ENCODE measurements at regions not wholly inside any gene's neighbourhood (a gene's known extent, or its start where the extent isn't known, plus 50 kb on each side); places are given as distances from the start of the nearest gene placed in this dataset.

GRCh38 chr3:177345049-177345972 is 148.0 kb upstream of the TBL1XR1 start:
- peak overlapping the region; percentile 79 for H4K8ac ChIP-seq (ENCODE audit: low read depth, low read length)

GRCh38 chr3:177345973-177346503 is 148.8 kb upstream of the TBL1XR1 start:
- no peak for DNase-seq
- H3K27me3 ChIP-seq (ENCODE audit: insufficient read depth, low read length), result no peaks in the 10 kb centered on the region
- H3K36me3 ChIP-seq (ENCODE audit: control insufficient read depth in 1 of 2, insufficient read depth in 2 of 2, low read length in 2 of 2), result no peaks in the 10 kb centered on the region

More at GRCh38 chr3:177345049-177345972, 148.0 kb upstream of the TBL1XR1 start:
- peaks cover 9% of the 10 kb centered on the region for H3K79me1 ChIP-seq (ENCODE audit: low read length)
- no peak overlapping the region for H4K12ac ChIP-seq (ENCODE audit: low read depth, low read length)
- peak overlapping the region; percentile 87 for H3K27ac ChIP-seq (ENCODE audit: low read depth, low read length)
- H2BK5ac ChIP-seq (ENCODE audit: low read depth, low read length, poor library complexity), result peak overlapping the region; percentile 86
- no peak overlapping the region for H3K4me3 ChIP-seq (ENCODE audit: low read depth, low read length)
- peak overlapping the region; percentile 53 for H3K18ac ChIP-seq (ENCODE audit: low read length)
- peak overlapping the region; percentile 90 for H2BK12ac ChIP-seq (ENCODE audit: low read length)
- H3K9me3 ChIP-seq (ENCODE audit: insufficient read depth, low read depth, low read length), result no peaks in the 10 kb centered on the region
- peak overlapping the region; percentile 70 for H4K91ac ChIP-seq (ENCODE audit: low read depth, low read length)
- peak overlapping the region; percentile 42 for H3K4me2 ChIP-seq (ENCODE audit: low read length)
- peaks cover 2 to 5% of the 10 kb centered on the region in 2 experiments for H3K4me1 ChIP-seq (ENCODE audit: control insufficient read depth in 1 of 2, insufficient read depth in 2 of 2, low read length in 2 of 2)
- H2AFZ ChIP-seq (ENCODE audit: insufficient read depth, low read length, poor library complexity), result peak overlapping the region; percentile 52
- H3K9ac ChIP-seq (ENCODE audit: low read length), result no peak overlapping the region
- no peak overlapping the region for H2AK5ac ChIP-seq (ENCODE audit: low read length)
- H3K27me3 ChIP-seq (ENCODE audit: insufficient read depth, low read length), result no peaks in the 10 kb centered on the region
- no peaks in the 10 kb centered on the region for H3K36me3 ChIP-seq (ENCODE audit: control insufficient read depth in 1 of 2, insufficient read depth in 2 of 2, low read length in 2 of 2)
- H3K14ac ChIP-seq (ENCODE audit: low read length), result peak overlapping the region; percentile 43
- no peaks in the 10 kb centered on the region for H3K79me2 ChIP-seq (ENCODE audit: control insufficient read depth, insufficient read depth, low read length, poor library complexity)
- H2BK120ac ChIP-seq (ENCODE audit: insufficient read depth, low read length, poor library complexity), result peak overlapping the region; percentile 71
- DNase-seq, result peak; percentile 85 to 92
- H3K4ac ChIP-seq (ENCODE audit: low read depth, low read length), result no peak overlapping the region
- H3K23ac ChIP-seq (ENCODE audit: low read length), result no peak overlapping the region
- WGBS (ENCODE audit: extremely low coverage, insufficient coverage, insufficient read length), result no CpG with 5 or more reads among the region's 12 CpGs

GRCh38 chr3:177346878-177347277 is 149.6 kb upstream of the TBL1XR1 start:
- H4K12ac ChIP-seq (ENCODE audit: low read depth, low read length), result no peak overlapping the region
- no peak overlapping the region for H3K4me3 ChIP-seq (ENCODE audit: low read depth, low read length)
- H2BK120ac ChIP-seq (ENCODE audit: insufficient read depth, low read length, poor library complexity), result peak overlapping the region; percentile 58
- peaks cover 9% of the 10 kb centered on the region for H3K79me1 ChIP-seq (ENCODE audit: low read length)
- H3K79me2 ChIP-seq (ENCODE audit: control insufficient read depth, insufficient read depth, low read length, poor library complexity), result no peaks in the 10 kb centered on the region
- H3K18ac ChIP-seq (ENCODE audit: low read length), result no peak overlapping the region
- peak overlapping the region; percentile 34 for H2BK5ac ChIP-seq (ENCODE audit: low read depth, low read length, poor library complexity)
- no peak overlapping the region for H3K4me2 ChIP-seq (ENCODE audit: low read length)
- H3K14ac ChIP-seq (ENCODE audit: low read length), result peak overlapping the region; percentile 84
- peak overlapping the region; percentile 96 for H2AK5ac ChIP-seq (ENCODE audit: low read length)
- no peak overlapping the region for H4K8ac ChIP-seq (ENCODE audit: low read depth, low read length)
- H3K27me3 ChIP-seq (ENCODE audit: insufficient read depth, low read length), result no peaks in the 10 kb centered on the region
- H3K9ac ChIP-seq (ENCODE audit: low read length), result no peak overlapping the region
- peaks cover 2 to 3% of the 10 kb centered on the region in 2 experiments for H3K4me1 ChIP-seq (ENCODE audit: control insufficient read depth in 1 of 2, insufficient read depth in 2 of 2, low read length in 2 of 2)
- peak overlapping the region; percentile 21 for H4K91ac ChIP-seq (ENCODE audit: low read depth, low read length)
- DNase-seq, result peak in 1 of 2 donors; percentile 13
- no peak overlapping the region for H3K27ac ChIP-seq (ENCODE audit: low read depth, low read length)
- H3K36me3 ChIP-seq (ENCODE audit: control insufficient read depth in 1 of 2, insufficient read depth in 2 of 2, low read length in 2 of 2), result no peaks in the 10 kb centered on the region
- peak overlapping the region; percentile 99 for H2BK12ac ChIP-seq (ENCODE audit: low read length)
- H3K4ac ChIP-seq (ENCODE audit: low read depth, low read length), result peak overlapping the region; percentile 82
- no peak overlapping the region for H3K23ac ChIP-seq (ENCODE audit: low read length)
- no peaks in the 10 kb centered on the region for H3K9me3 ChIP-seq (ENCODE audit: insufficient read depth, low read depth, low read length)
- no peak overlapping the region for H2AFZ ChIP-seq (ENCODE audit: insufficient read depth, low read length, poor library complexity)

More at GRCh38 chr3:177345973-177346503, 148.8 kb upstream of the TBL1XR1 start:
- no peak overlapping the region for H3K4me2 ChIP-seq (ENCODE audit: low read length)
- H4K8ac ChIP-seq (ENCODE audit: low read depth, low read length), result no peak overlapping the region
- H3K18ac ChIP-seq (ENCODE audit: low read length), result no peak overlapping the region
- H3K23ac ChIP-seq (ENCODE audit: low read length), result no peak overlapping the region
- no peak overlapping the region for H4K91ac ChIP-seq (ENCODE audit: low read depth, low read length)
- H3K4me1 ChIP-seq (ENCODE audit: control insufficient read depth in 1 of 2, insufficient read depth in 2 of 2, low read length in 2 of 2), result peaks cover 2 to 3% of the 10 kb centered on the region in 2 experiments
- no peaks in the 10 kb centered on the region for H3K79me2 ChIP-seq (ENCODE audit: control insufficient read depth, insufficient read depth, low read length, poor library complexity)
- no peaks in the 10 kb centered on the region for H3K9me3 ChIP-seq (ENCODE audit: insufficient read depth, low read depth, low read length)
- H3K9ac ChIP-seq (ENCODE audit: low read length), result no peak overlapping the region
- no peak overlapping the region for H3K4me3 ChIP-seq (ENCODE audit: low read depth, low read length)
- H2BK120ac ChIP-seq (ENCODE audit: insufficient read depth, low read length, poor library complexity), result no peak overlapping the region
- H3K14ac ChIP-seq (ENCODE audit: low read length), result no peak overlapping the region
- H4K12ac ChIP-seq (ENCODE audit: low read depth, low read length), result no peak overlapping the region
- H2AK5ac ChIP-seq (ENCODE audit: low read length), result no peak overlapping the region
- no peak overlapping the region for H2BK12ac ChIP-seq (ENCODE audit: low read length)
- H2BK5ac ChIP-seq (ENCODE audit: low read depth, low read length, poor library complexity), result no peak overlapping the region
- H3K4ac ChIP-seq (ENCODE audit: low read depth, low read length), result no peak overlapping the region
- H3K27ac ChIP-seq (ENCODE audit: low read depth, low read length), result no peak overlapping the region
- no peak overlapping the region for H2AFZ ChIP-seq (ENCODE audit: insufficient read depth, low read length, poor library complexity)
- peaks cover 9% of the 10 kb centered on the region for H3K79me1 ChIP-seq (ENCODE audit: low read length)

- H3K18ac ChIP-seq (ENCODE audit: low read length), result peak overlapping the region; percentile 5
- H4K91ac ChIP-seq (ENCODE audit: low read depth, low read length), result peak overlapping the region; percentile 32
- no peak overlapping the region for H3K23ac ChIP-seq (ENCODE audit: low read length)
- H3K4me3 ChIP-seq (ENCODE audit: low read depth, low read length), result no peak overlapping the region
- no peak overlapping the region for H3K27ac ChIP-seq (ENCODE audit: low read depth, low read length)
- no peak overlapping the region for H4K8ac ChIP-seq (ENCODE audit: low read depth, low read length)
- H3K79me1 ChIP-seq (ENCODE audit: low read length), result peaks cover 9% of the 10 kb centered on the region
- H2BK5ac ChIP-seq (ENCODE audit: low read depth, low read length, poor library complexity), result no peak overlapping the region
- peak overlapping the region; percentile 89 for H2AK5ac ChIP-seq (ENCODE audit: low read length)
- peak overlapping the region; percentile 34 for H3K14ac ChIP-seq (ENCODE audit: low read length)
- H3K36me3 ChIP-seq (ENCODE audit: control insufficient read depth in 1 of 2, insufficient read depth in 2 of 2, low read length in 2 of 2), result no peaks in the 10 kb centered on the region
- H4K12ac ChIP-seq (ENCODE audit: low read depth, low read length), result no peak overlapping the region
- H2BK120ac ChIP-seq (ENCODE audit: insufficient read depth, low read length, poor library complexity), result peak overlapping the region; percentile 85
- no CpG with 5 or more reads among the region's 1 CpG for WGBS (ENCODE audit: extremely low coverage, insufficient coverage, insufficient read length)
- no peak overlapping the region for H3K4ac ChIP-seq (ENCODE audit: low read depth, low read length)
- no peaks in the 10 kb centered on the region for H3K9me3 ChIP-seq (ENCODE audit: insufficient read depth, low read depth, low read length)
- H2BK12ac ChIP-seq (ENCODE audit: low read length), result peak overlapping the region; percentile 86
- no peak overlapping the region for H2AFZ ChIP-seq (ENCODE audit: insufficient read depth, low read length, poor library complexity)
- H3K4me2 ChIP-seq (ENCODE audit: low read length), result no peak overlapping the region
- H3K27me3 ChIP-seq (ENCODE audit: insufficient read depth, low read length), result no peaks in the 10 kb centered on the region
- no peak for DNase-seq
- no peak overlapping the region for H3K9ac ChIP-seq (ENCODE audit: low read length)
- peaks cover 2 to 3% of the 10 kb centered on the region in 2 experiments for H3K4me1 ChIP-seq (ENCODE audit: control insufficient read depth in 1 of 2, insufficient read depth in 2 of 2, low read length in 2 of 2)
- no peaks in the 10 kb centered on the region for H3K79me2 ChIP-seq (ENCODE audit: control insufficient read depth, insufficient read depth, low read length, poor library complexity)
Measured at GRCh38 chr3:177347611-177348010, 150.3 kb upstream of the TBL1XR1 start.

Data from trophoblast cell (in vitro differentiated cells and primary cell).